HG03571 (cell line): ENCODE measurements at regions not wholly inside any gene's neighbourhood (a gene's known extent, or its start where the extent isn't known, plus 50 kb on each side); places are given as distances from the start of the nearest gene placed in this dataset.

Experiments
- ATAC-seq: cut with Tn5 transposase; IDR thresholded peaks from one replicate; pipeline ENCODE4 v1.9.1; 2021; ENCODE audit not compliant: unreplicated experiment

- no peak for ATAC-seq
These were observed 1544.2 kb upstream of the TMEFF2 start for GRCh38 chr2:193738892-193739291.

GRCh38 chr2:193712912-193713311, 1518.2 kb upstream of the TMEFF2 start:
- ATAC-seq: no peak

DNA sequence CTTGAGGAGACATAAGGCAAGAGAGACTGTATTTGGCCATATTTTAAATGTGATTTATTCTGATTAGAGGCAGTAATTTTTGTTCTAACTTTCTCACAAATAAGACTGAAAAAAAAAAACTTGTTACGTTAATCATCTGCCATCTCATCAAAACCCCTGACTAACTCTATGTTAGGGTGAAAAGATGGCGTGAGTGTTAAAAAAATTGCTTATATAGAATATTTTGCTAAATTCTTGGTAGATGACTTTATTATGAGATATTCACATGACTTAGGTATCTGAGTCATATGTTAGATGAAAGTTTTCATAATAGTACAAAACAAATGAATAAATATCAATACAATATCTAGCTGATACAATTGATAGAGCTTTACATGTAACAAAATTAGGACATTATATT, 1508.7 kb upstream of the TMEFF2 start:
- no peak for ATAC-seq

DNA sequence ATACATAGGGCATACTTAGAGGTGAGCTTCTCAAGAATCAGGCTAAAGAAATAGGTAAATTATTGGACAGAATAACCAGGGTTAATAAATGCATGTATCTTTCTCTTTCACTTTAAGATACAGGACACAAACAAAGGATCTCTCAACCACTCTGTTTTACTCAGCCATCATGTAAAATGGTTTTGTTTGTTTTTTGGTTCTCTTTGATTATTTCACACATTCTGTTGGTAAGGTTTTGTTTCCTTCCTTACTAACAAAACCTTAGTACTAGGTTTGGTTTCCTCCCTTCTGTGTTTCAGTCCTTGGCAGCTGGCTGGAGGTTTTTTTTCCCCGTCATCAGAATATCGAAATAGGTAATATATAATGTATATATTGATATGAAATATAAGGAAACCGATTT, 1506.8 kb upstream of the TMEFF2 start:
- no peak for ATAC-seq

DNA sequence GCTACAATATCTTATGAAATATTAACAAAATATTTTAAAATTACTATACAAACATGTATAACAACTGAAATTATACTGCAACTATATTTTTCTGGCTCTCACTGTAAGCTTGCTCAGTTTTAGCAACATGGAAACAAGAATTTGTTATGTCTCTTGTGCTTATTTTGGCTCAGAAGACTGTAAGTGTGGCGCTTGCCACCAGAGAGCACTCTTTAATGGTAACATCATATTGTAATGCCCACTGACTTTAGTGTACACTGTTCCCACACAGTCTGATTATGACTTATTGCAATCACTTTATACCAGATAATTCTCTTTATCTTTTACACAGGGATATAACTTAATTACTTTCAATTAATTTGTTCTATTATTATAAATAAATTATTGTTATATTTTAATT, 1500.6 kb upstream of the TMEFF2 start:
- no peak for ATAC-seq

DNA sequence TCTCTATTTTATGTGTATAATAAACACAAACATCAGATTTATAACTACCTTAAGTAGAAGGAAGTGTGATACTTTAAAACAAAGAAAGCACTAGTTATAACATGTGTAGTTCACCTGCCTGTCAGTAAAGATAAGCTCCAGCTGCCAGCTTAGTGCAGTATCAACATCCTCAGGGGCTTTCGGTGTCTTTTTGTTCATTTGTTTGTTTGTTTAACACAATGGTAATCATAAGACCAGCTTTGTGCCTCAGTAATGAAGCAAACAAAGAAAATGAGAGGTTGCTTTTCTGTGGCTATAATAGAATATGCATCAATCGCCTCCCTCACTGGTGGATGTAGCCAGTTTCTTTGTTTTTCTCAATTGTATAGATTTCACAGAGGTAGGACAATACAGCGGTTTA, 1499.0 kb upstream of the TMEFF2 start:
- no peak for ATAC-seq

- ATAC-seq: no peak
These were observed 1495.8 kb upstream of the TMEFF2 start for GRCh38 chr2:193690572-193690971.

- no peak for ATAC-seq
These were observed 1492.5 kb upstream of the TMEFF2 start for GRCh38 chr2:193687195-193687594.

GRCh38 chr2:193679847-193680246, 1485.1 kb upstream of the TMEFF2 start:
- ATAC-seq: no peak

DNA sequence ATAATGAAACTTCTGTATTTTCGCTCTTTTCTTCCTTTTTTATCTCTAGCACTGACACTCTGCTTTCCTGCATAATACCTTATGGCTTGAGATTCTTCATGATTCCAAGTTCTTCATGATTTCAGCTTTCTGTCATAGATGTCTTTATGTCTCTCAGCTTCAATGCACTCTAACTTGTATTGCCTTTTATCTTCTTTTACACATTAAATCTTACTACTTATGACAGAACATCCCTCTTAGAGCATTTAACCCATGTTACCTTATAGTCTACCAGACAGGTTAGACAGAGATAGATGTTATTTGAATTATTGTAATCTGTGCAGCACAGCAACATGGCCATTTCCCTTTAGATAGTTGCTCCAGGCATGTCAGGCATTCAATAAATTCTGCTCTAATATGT, 1475.7 kb upstream of the TMEFF2 start:
- ATAC-seq: no peak

- ATAC-seq: peak; percentile 51
These were observed 1474.0 kb upstream of the TMEFF2 start for GRCh38 chr2:193668557-193669323.

- no peak for ATAC-seq
These were observed 1433.2 kb upstream of the TMEFF2 start for GRCh38 chr2:193627927-193628272.

- ATAC-seq: no peak
These were observed 1432.6 kb upstream of the TMEFF2 start for GRCh38 chr2:193627187-193627926.

DNA sequence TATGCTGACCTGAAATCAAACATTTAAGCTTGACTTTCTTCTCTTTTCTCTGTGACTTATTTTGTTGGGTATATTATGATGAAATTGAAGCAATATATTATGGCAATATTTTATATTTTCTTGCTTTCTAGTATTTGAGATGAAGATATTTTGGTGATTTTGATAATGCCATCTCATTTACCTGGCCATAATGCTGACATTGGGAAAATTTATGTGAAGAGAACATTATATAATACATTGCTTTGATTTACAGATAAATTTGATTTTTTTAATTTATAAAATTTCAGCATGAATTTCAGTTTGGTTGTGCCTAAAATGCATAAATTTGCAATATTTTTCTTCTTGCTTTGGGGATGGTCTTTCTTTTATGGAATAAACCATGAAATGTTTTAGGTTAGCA, 1413.7 kb upstream of the TMEFF2 start:
- ATAC-seq: no peak

GRCh38 chr2:193590831-193591230, 1396.1 kb upstream of the TMEFF2 start:
- ATAC-seq: no peak

DNA sequence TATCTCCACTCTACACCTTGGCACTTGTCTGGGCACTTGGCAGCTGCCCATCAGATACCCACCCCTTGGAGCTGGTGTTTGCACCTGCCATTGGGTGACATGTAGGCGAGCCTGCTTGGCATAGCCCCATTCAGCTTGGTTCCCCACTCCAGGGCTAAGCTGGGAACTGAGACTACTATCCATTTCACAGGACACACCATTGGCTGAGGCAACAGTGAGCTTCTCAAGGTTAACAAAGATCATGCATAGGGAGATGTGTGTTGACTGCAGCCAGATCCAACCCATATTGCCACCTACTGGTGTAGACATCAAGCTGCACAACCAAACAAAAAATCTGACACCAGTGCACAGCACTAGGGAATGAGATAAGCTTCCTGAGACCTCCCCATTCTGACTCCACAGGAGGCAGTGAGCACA, 1389.8 kb upstream of the TMEFF2 start:
- peak; percentile 78 for ATAC-seq

- ATAC-seq: peak; percentile 19
These were observed 1389.1 kb upstream of the TMEFF2 start for GRCh38 chr2:193583638-193584400.

GRCh38 chr2:193581807-193582206, 1387.1 kb upstream of the TMEFF2 start:
- no peak for ATAC-seq

- ATAC-seq: no peak
These were observed 1385.6 kb upstream of the TMEFF2 start for GRCh38 chr2:193580176-193580950.

DNA sequence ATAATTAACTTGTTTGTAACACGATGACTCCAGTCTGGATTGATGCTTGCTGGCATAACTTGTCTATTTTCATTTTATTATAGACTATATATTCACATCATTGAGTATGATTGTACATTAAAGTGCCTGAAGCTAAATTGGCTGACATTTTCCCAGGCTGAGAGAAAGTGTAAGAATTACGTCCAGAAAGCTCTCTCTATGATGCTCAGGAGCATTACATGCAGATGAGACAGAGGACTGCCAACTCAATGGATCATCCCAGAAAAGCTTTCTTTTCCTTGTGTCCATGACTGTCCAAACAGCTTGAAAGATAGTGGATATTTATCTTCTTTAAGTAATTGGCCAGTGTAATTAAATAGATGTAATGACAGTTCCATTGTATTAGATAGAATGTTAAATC, 1372.2 kb upstream of the TMEFF2 start:
- no peak for ATAC-seq

DNA sequence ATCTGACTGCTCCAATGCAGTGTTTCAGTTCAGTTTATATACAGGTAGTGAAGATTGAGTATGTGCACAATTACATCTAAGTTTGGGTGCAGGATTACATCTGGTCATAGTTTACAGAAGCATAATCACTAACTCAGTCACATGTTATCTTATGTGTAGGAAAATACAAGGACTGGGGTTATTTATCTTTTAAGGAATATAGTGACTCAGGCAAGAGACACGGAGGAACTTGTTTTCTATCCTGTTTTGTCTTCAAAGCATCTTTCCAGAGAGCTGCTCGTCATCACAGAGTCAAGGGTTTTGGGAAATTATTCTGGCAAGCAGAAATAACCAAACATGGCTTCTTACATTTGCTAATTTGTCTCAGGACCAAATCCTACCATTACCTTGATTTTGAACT, 1371.5 kb upstream of the TMEFF2 start:
- ATAC-seq: no peak
